ENCODE measurements at regions not wholly inside any gene's neighbourhood (a gene's known extent, or its start where the extent isn't known, plus 50 kb on each side); places are given as distances from the start of the nearest gene placed in this dataset.

DNA sequence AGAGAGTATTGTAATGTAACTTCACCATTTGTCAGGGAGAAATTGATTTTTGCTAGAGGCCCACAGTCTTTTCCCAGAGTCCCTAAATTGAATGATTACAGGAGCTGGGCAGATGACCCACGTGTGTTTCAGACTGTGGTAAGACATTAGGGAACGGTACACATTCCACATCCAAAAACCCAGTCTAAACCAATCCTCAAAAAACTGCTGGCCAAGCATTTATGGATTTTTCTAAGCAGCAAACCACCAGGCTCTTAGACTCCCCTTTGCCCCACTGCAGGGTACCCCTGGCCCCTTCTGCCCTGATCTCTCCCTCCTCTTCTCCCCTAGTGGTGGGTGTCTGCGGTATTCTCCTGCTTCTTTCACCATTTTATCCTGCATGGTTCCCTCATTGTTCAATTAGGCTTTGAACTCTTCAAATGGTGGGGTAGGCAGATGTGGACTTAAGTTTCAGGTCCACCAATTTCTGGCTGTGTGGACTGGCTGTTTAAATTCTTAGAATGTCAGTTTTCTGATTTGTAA, 135.5 kb upstream of the SORCS3 start:
- no peaks in the 10 kb centered on the region for H3F3A ChIP-seq (ENCODE audit: low read depth)
- H3K4me2 ChIP-seq (ENCODE audit: low read depth, low read length, poor library complexity, severe bottlenecking), result no peak overlapping the region
- H4K20me1 ChIP-seq (ENCODE audit: insufficient read depth, low read length, poor library complexity, severe bottlenecking), result no peaks in the 10 kb centered on the region
- H3K9me2 ChIP-seq (replicated peaks; ENCODE audit: low read depth, low read length), result no peaks in the 10 kb centered on the region
- no peak overlapping the region for H2AFZ ChIP-seq (ENCODE audit: low read length)
- no peaks in the 10 kb centered on the region for H3K36me3 ChIP-seq (ENCODE audit: insufficient read depth, low read length)
- no peaks in the 10 kb centered on the region for H3K9me3 ChIP-seq (ENCODE audit: insufficient read depth, low read depth, low read length)
- H3K27me3 ChIP-seq (ENCODE audit: insufficient read depth, low read length, poor library complexity, severe bottlenecking), result no peaks in the 10 kb centered on the region
- H3K4me3 ChIP-seq (ENCODE audit: low read length, poor library complexity, severe bottlenecking), result no peak overlapping the region
- H3K9ac ChIP-seq (ENCODE audit: low read depth, low read length, poor library complexity, severe bottlenecking), result no peak overlapping the region
- TF ChIP-seq, protein P1, sequence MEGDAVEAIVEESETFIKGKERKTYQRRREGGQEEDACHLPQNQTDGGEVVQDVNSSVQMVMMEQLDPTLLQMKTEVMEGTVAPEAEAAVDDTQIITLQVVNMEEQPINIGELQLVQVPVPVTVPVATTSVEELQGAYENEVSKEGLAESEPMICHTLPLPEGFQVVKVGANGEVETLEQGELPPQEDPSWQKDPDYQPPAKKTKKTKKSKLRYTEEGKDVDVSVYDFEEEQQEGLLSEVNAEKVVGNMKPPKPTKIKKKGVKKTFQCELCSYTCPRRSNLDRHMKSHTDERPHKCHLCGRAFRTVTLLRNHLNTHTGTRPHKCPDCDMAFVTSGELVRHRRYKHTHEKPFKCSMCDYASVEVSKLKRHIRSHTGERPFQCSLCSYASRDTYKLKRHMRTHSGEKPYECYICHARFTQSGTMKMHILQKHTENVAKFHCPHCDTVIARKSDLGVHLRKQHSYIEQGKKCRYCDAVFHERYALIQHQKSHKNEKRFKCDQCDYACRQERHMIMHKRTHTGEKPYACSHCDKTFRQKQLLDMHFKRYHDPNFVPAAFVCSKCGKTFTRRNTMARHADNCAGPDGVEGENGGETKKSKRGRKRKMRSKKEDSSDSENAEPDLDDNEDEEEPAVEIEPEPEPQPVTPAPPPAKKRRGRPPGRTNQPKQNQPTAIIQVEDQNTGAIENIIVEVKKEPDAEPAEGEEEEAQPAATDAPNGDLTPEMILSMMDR (conservative IDR thresholded peaks at IDR 0.05; ENCODE audit: low read length), result no peak
- TF ChIP-seq EZH2phosphoT487 (IDR thresholded peaks at IDR 0.05; ENCODE audit: borderline replicate concordance), result no peak
- H3K79me2 ChIP-seq (ENCODE audit: insufficient read depth, low read length), result no peaks in the 10 kb centered on the region
- no peaks in the 10 kb centered on the region for H3K4me1 ChIP-seq (ENCODE audit: insufficient read depth, low read length, poor library complexity, severe bottlenecking)

- H3K9me3 ChIP-seq (ENCODE audit: insufficient read depth, low read depth, low read length), result no peaks in the 10 kb centered on the region
- no peaks in the 10 kb centered on the region for H3F3A ChIP-seq (ENCODE audit: low read depth)
- TF ChIP-seq, protein P1 (conservative IDR thresholded peaks at IDR 0.05; ENCODE audit: low read length), result no peak
- no peak for TF ChIP-seq EZH2phosphoT487 (IDR thresholded peaks at IDR 0.05; ENCODE audit: borderline replicate concordance)
- no peaks in the 10 kb centered on the region for H3K27me3 ChIP-seq (ENCODE audit: insufficient read depth, low read length, poor library complexity, severe bottlenecking)
- no peaks in the 10 kb centered on the region for H3K4me1 ChIP-seq (ENCODE audit: insufficient read depth, low read length, poor library complexity, severe bottlenecking)
- H2AFZ ChIP-seq (ENCODE audit: low read length), result no peak overlapping the region
- no peaks in the 10 kb centered on the region for H4K20me1 ChIP-seq (ENCODE audit: insufficient read depth, low read length, poor library complexity, severe bottlenecking)
- no peaks in the 10 kb centered on the region for H3K79me2 ChIP-seq (ENCODE audit: insufficient read depth, low read length)
- no peaks in the 10 kb centered on the region for H3K36me3 ChIP-seq (ENCODE audit: insufficient read depth, low read length)
- no peak overlapping the region for H3K4me3 ChIP-seq (ENCODE audit: low read length, poor library complexity, severe bottlenecking)
- no peaks in the 10 kb centered on the region for H3K9me2 ChIP-seq (replicated peaks; ENCODE audit: low read depth, low read length)
- no peak overlapping the region for H3K4me2 ChIP-seq (ENCODE audit: low read depth, low read length, poor library complexity, severe bottlenecking)
- H3K9ac ChIP-seq (ENCODE audit: low read depth, low read length, poor library complexity, severe bottlenecking), result no peak overlapping the region
These were observed 131.1 kb upstream of the SORCS3 start for GRCh38 chr10:104509981-104510380.

DNA sequence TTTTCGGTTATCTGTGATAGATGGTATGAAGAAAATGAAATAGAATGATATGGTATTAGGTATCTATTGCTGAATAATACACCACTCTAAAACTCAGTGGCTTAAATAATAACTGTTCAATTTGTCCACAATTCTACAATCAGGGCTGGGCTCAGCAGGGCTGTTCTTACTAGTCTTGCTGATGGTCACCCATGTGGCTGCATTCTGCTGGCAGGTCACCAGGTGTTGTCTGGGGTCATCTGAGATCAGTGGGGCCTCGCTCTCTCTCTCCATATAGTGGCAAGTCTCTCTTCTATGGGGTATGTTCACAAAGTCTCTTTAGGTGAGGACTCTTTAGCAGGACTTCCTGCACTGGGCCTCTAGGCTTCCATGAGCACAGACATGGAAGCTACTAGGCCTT, 130.4 kb upstream of the SORCS3 start:
- Histone ChIP-seq H3K9me2 (replicated peaks; ENCODE audit: low read depth, low read length) (no peaks in the 10 kb centered on the region), H3K79me2 (ENCODE audit: insufficient read depth, low read length) (no peaks in the 10 kb centered on the region), H3K9me3 (ENCODE audit: insufficient read depth, low read depth, low read length) (no peaks in the 10 kb centered on the region), H4K20me1 (ENCODE audit: insufficient read depth, low read length, poor library complexity, severe bottlenecking) (no peaks in the 10 kb centered on the region), H3K36me3 (ENCODE audit: insufficient read depth, low read length) (no peaks in the 10 kb centered on the region), H3K4me1 (ENCODE audit: insufficient read depth, low read length, poor library complexity, severe bottlenecking) (no peaks in the 10 kb centered on the region), H3F3A (ENCODE audit: low read depth) (no peaks in the 10 kb centered on the region), H3K4me2 (ENCODE audit: low read depth, low read length, poor library complexity, severe bottlenecking) (no peak overlapping the region), H3K9ac (ENCODE audit: low read depth, low read length, poor library complexity, severe bottlenecking) (no peak overlapping the region), H3K27me3 (ENCODE audit: insufficient read depth, low read length, poor library complexity, severe bottlenecking) (no peaks in the 10 kb centered on the region), H3K4me3 (ENCODE audit: low read length, poor library complexity, severe bottlenecking) (no peak overlapping the region), H2AFZ (ENCODE audit: low read length) (no peak overlapping the region)
- TF ChIP-seq, protein P1 (conservative IDR thresholded peaks at IDR 0.05; ENCODE audit: low read length), result no peak
- TF ChIP-seq EZH2phosphoT487 (IDR thresholded peaks at IDR 0.05; ENCODE audit: borderline replicate concordance), result no peak

Data from Loucy (cell line).